ENCODE measurements at regions not wholly inside any gene's neighbourhood (a gene's known extent, or its start where the extent isn't known, plus 50 kb on each side); places are given as distances from the start of the nearest gene placed in this dataset.

GRCh38 chr2:183490489-183490888 lies 366.2 kb downstream of the NUP35 start:
- H3K4me3 ChIP-seq (ENCODE audit: low read length): no peak overlapping the region
- H3K4me2 ChIP-seq (ENCODE audit: low read length): no peak overlapping the region
- no peak overlapping the region for H3K27ac ChIP-seq (ENCODE audit: low read length)
- H3K27me3 ChIP-seq (ENCODE audit: insufficient read depth, low read depth, low read length): no peaks in the 10 kb centered on the region
- no peaks in the 10 kb centered on the region for H3K9me3 ChIP-seq (ENCODE audit: low read length)
- no peaks in the 10 kb centered on the region for H3K36me3 ChIP-seq (ENCODE audit: insufficient read depth, low read length)
- no peaks in the 10 kb centered on the region for H4K20me1 ChIP-seq (ENCODE audit: insufficient read depth)
- H2AFZ ChIP-seq (ENCODE audit: low read depth, low read length): no peak overlapping the region
- TF ChIP-seq POLR2AphosphoS5 (IDR thresholded peaks at IDR 0.05) (no peak), REST (IDR thresholded peaks at IDR 0.05; ENCODE audit: borderline replicate concordance) (no peak), CTCF (IDR thresholded peaks at IDR 0.05; ENCODE audit: poor library complexity, severe bottlenecking) (no peak), MXI1 (conservative IDR thresholded peaks at IDR 0.05; ENCODE audit: poor library complexity, severe bottlenecking) (no peak), TAF1 (IDR thresholded peaks at IDR 0.05; ENCODE audit: low read depth) (no peak), EZH2 (IDR thresholded peaks at IDR 0.05; ENCODE audit: borderline replicate concordance, insufficient read depth, low read length, poor library complexity, severe bottlenecking) (no peak), SMC3 (conservative IDR thresholded peaks at IDR 0.05; ENCODE audit: poor library complexity) (no peak), EP300 (conservative IDR thresholded peaks at IDR 0.05; ENCODE audit: poor library complexity, severe bottlenecking) (no peak), RAD21 (conservative IDR thresholded peaks at IDR 0.05) (no peak)
- H3K9ac ChIP-seq (ENCODE audit: low read length): no peak overlapping the region
- H3K9me2 ChIP-seq (ENCODE audit: insufficient read depth, low read length): no peaks in the 10 kb centered on the region
- H3K79me2 ChIP-seq (replicated peaks; ENCODE audit: insufficient read depth, low read length): no peaks in the 10 kb centered on the region
- H3F3A ChIP-seq (ENCODE audit: insufficient read depth, low read length, poor library complexity, severe bottlenecking): no peaks in the 10 kb centered on the region

- no peaks in the 10 kb centered on the region for H3K9me2 ChIP-seq (ENCODE audit: insufficient read depth, low read length)
- H3K9me3 ChIP-seq (ENCODE audit: low read length): no peaks in the 10 kb centered on the region
- H3K4me3 ChIP-seq (ENCODE audit: low read length): no peak overlapping the region
- TF ChIP-seq CTCF (IDR thresholded peaks at IDR 0.05; ENCODE audit: poor library complexity, severe bottlenecking): peak; percentile 11
- TF ChIP-seq POLR2AphosphoS5 (IDR thresholded peaks at IDR 0.05): no peak
- H3K36me3 ChIP-seq (ENCODE audit: insufficient read depth, low read length): no peaks in the 10 kb centered on the region
- H3K27ac ChIP-seq (ENCODE audit: low read length): no peak overlapping the region
- no peak overlapping the region for H3K9ac ChIP-seq (ENCODE audit: low read length)
- H3K79me2 ChIP-seq (replicated peaks; ENCODE audit: insufficient read depth, low read length): no peaks in the 10 kb centered on the region
- no peak overlapping the region for H2AFZ ChIP-seq (ENCODE audit: low read depth, low read length)
- no peaks in the 10 kb centered on the region for H3K27me3 ChIP-seq (ENCODE audit: insufficient read depth, low read depth, low read length)
- H4K20me1 ChIP-seq (ENCODE audit: insufficient read depth): no peaks in the 10 kb centered on the region
- no peak overlapping the region for H3K4me2 ChIP-seq (ENCODE audit: low read length)
- no peaks in the 10 kb centered on the region for H3F3A ChIP-seq (ENCODE audit: insufficient read depth, low read length, poor library complexity, severe bottlenecking)
These were observed 366.7 kb downstream of the NUP35 start for GRCh38 chr2:183490914-183491313.
